ENCODE measurements at regions not wholly inside any gene's neighbourhood (a gene's known extent, or its start where the extent isn't known, plus 50 kb on each side); places are given as distances from the start of the nearest gene placed in this dataset.

GRCh38 chr7:69534461-69535041, 63.7 kb upstream of the AUTS2 start:
- TF ChIP-seq CTCF (IDR thresholded peaks at IDR 0.05) (no peak), POLR2A (IDR thresholded peaks at IDR 0.05) (no peak)
